ENCODE measurements at regions not wholly inside any gene's neighbourhood (a gene's known extent, or its start where the extent isn't known, plus 50 kb on each side); places are given as distances from the start of the nearest gene placed in this dataset.

- Histone ChIP-seq H3K36me3 (no peaks in the 10 kb centered on the region), H3K4me1 (ENCODE audit: low read depth) (no peaks in the 10 kb centered on the region), H3K27me3 (no peaks in the 10 kb centered on the region), H3K27ac (no peak overlapping the region), H3K9me3 (ENCODE audit: low read depth) (no peaks in the 10 kb centered on the region), H3K4me3 (no peak overlapping the region)
- TF ChIP-seq CTCF (IDR thresholded peaks at IDR 0.05; ENCODE audit: low read depth, low read length) = no peak
- DNase-seq (ENCODE audit: low read depth in 1 of 2, low spot score in 1 of 2) = no peak
Observed at GRCh38 chr6:170035901-170036304, 255.0 kb downstream of the DLL1 start.

- TF ChIP-seq CTCF (IDR thresholded peaks at IDR 0.05; ENCODE audit: low read depth, low read length) = no peak
- Histone ChIP-seq H3K9me3 (ENCODE audit: low read depth) (no peaks in the 10 kb centered on the region), H3K4me1 (ENCODE audit: low read depth) (no peaks in the 10 kb centered on the region), H3K4me3 (no peak overlapping the region), H3K27ac (no peak overlapping the region), H3K27me3 (no peaks in the 10 kb centered on the region), H3K36me3 (no peaks in the 10 kb centered on the region)
- no peak for DNase-seq (ENCODE audit: low read depth in 1 of 2, low spot score in 1 of 2)
Observed at GRCh38 chr6:170035044-170035443, 255.8 kb downstream of the DLL1 start.

- H3K36me3 ChIP-seq = no peaks in the 10 kb centered on the region
- no peak for DNase-seq (ENCODE audit: low read depth in 1 of 2, low spot score in 1 of 2)
- H3K9me3 ChIP-seq (ENCODE audit: low read depth) = no peaks in the 10 kb centered on the region
- H3K4me3 ChIP-seq = no peak overlapping the region
- no peaks in the 10 kb centered on the region for H3K27me3 ChIP-seq
- no peak overlapping the region for H3K27ac ChIP-seq
- no peaks in the 10 kb centered on the region for H3K4me1 ChIP-seq (ENCODE audit: low read depth)
- no peak for TF ChIP-seq CTCF (IDR thresholded peaks at IDR 0.05; ENCODE audit: low read depth, low read length)
Observed at GRCh38 chr6:170034294-170034693, 256.6 kb downstream of the DLL1 start.

- Histone ChIP-seq H3K27me3 (no peaks in the 10 kb centered on the region), H3K4me1 (ENCODE audit: low read depth) (no peaks in the 10 kb centered on the region), H3K9me3 (ENCODE audit: low read depth) (no peaks in the 10 kb centered on the region), H3K27ac (no peak overlapping the region), H3K4me3 (no peak overlapping the region), H3K36me3 (no peaks in the 10 kb centered on the region)
- no peak for DNase-seq (ENCODE audit: low read depth in 1 of 2, low spot score in 1 of 2)
- TF ChIP-seq CTCF (IDR thresholded peaks at IDR 0.05; ENCODE audit: low read depth, low read length) = no peak
Observed at GRCh38 chr6:170033666-170034065, 257.2 kb downstream of the DLL1 start.

- Histone ChIP-seq H3K27ac (no peak overlapping the region), H3K36me3 (no peaks in the 10 kb centered on the region), H3K4me1 (ENCODE audit: low read depth) (no peaks in the 10 kb centered on the region), H3K27me3 (no peaks in the 10 kb centered on the region), H3K4me3 (no peak overlapping the region), H3K9me3 (ENCODE audit: low read depth) (no peaks in the 10 kb centered on the region)
- no peak for TF ChIP-seq CTCF (IDR thresholded peaks at IDR 0.05; ENCODE audit: low read depth, low read length)
- DNase-seq (ENCODE audit: low read depth in 1 of 2, low spot score in 1 of 2) = no peak
Observed at GRCh38 chr6:170032706-170033309, 258.1 kb downstream of the DLL1 start.

GRCh38 chr6:170032197-170032596, 258.7 kb downstream of the DLL1 start:
- TF ChIP-seq CTCF (IDR thresholded peaks at IDR 0.05; ENCODE audit: low read depth, low read length) = no peak
- H3K4me1 ChIP-seq (ENCODE audit: low read depth) = no peaks in the 10 kb centered on the region
- no peak for DNase-seq (ENCODE audit: low read depth in 1 of 2, low spot score in 1 of 2)

More at GRCh38 chr6:170032197-170032596, 258.7 kb downstream of the DLL1 start:
- no peak overlapping the region for H3K27ac ChIP-seq
- no peak overlapping the region for H3K4me3 ChIP-seq
- no peaks in the 10 kb centered on the region for H3K9me3 ChIP-seq (ENCODE audit: low read depth)
- H3K27me3 ChIP-seq = no peaks in the 10 kb centered on the region
- no peaks in the 10 kb centered on the region for H3K36me3 ChIP-seq
